Stomach (tissue), 4 donors: ENCODE measurements at regions not wholly inside any gene's neighbourhood (a gene's known extent, or its start where the extent isn't known, plus 50 kb on each side); places are given as distances from the start of the nearest gene placed in this dataset.

Experiments used
- EP300 ChIP-seq: sonication (generic); formaldehyde crosslinking; IDR thresholded peaks from one replicate; pipeline ENCODE4 v1.6.1; 2017; ENCODE audit warnings: antibody characterized with exemption
- POLR2AphosphoS5 ChIP-seq, 3 donors: sonication (generic); formaldehyde crosslinking; IDR thresholded peaks; one replicate each; pipeline ENCODE4 v1.6.1; 2016; ENCODE audit warnings: antibody characterized with exemption in 3 of 3
- TF ChIP-seq, protein P1 (sequence below), 7 experiments: fragments of 450-650 bp in 4 of 7; fragments of 200-600 bp in 3 of 7; sonication (generic) in 3 of 7; IDR thresholded peaks; one replicate each; pipeline ENCODE4 v1.5.1; 2016 to 2019; ENCODE audit warnings: antibody characterized with exemption in 7 of 7, control low read depth in 2 of 7, mild to moderate bottlenecking in 1 of 7

DNA sequence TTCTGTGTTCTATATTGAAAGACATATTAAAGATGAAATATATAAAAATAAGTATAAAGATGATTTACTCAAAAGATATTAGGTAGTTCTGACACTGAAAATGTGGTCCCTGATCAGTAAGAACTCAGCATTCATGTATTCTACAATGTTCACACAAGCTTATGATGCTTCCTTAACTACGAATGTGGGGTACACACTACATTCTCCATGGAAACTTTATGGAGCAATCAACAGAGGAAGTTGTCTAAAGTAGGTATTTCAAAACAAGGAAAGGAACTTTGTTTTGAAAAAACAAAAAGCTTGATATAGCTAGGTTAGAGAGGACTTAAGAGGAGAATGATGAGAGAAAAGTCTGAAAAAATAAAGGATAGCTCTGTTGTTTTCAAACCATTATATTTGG, 119.7 kb upstream of the RGS18 start:
- TF ChIP-seq, protein P1, sequence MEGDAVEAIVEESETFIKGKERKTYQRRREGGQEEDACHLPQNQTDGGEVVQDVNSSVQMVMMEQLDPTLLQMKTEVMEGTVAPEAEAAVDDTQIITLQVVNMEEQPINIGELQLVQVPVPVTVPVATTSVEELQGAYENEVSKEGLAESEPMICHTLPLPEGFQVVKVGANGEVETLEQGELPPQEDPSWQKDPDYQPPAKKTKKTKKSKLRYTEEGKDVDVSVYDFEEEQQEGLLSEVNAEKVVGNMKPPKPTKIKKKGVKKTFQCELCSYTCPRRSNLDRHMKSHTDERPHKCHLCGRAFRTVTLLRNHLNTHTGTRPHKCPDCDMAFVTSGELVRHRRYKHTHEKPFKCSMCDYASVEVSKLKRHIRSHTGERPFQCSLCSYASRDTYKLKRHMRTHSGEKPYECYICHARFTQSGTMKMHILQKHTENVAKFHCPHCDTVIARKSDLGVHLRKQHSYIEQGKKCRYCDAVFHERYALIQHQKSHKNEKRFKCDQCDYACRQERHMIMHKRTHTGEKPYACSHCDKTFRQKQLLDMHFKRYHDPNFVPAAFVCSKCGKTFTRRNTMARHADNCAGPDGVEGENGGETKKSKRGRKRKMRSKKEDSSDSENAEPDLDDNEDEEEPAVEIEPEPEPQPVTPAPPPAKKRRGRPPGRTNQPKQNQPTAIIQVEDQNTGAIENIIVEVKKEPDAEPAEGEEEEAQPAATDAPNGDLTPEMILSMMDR (IDR thresholded peaks at IDR 0.05): no peak
- TF ChIP-seq POLR2AphosphoS5 (IDR thresholded peaks at IDR 0.05) (no peak), EP300 (no peak)
